ENCODE measurements at regions not wholly inside any gene's neighbourhood (a gene's known extent, or its start where the extent isn't known, plus 50 kb on each side); places are given as distances from the start of the nearest gene placed in this dataset.

GRCh38 chr4:165610679-165611437 lies 232.1 kb downstream of the CPE start:
- no peak overlapping the region for H3K9ac ChIP-seq (ENCODE audit: insufficient read depth, low read length, poor library complexity, severe bottlenecking)
- no peak overlapping the region for H3K27ac Mint-ChIP-seq
- peak overlapping the region; percentile 2 for H3K4me2 ChIP-seq (replicated peaks; ENCODE audit: extremely low read depth, low read length, poor library complexity, severe bottlenecking)
- H3K36me3 Mint-ChIP-seq, result no peaks in the 10 kb centered on the region
- H3K27me3 Mint-ChIP-seq (ENCODE audit: low read depth in 3 of 3), result no peaks in the 10 kb centered on the region
- H2AFZ ChIP-seq (ENCODE audit: insufficient read depth, low read depth, low read length, poor library complexity, severe bottlenecking), result no peak overlapping the region
- H3K4me1 ChIP-seq (ENCODE audit: control insufficient read depth in 1 of 2, insufficient read depth in 2 of 2, low read length in 2 of 2), result no peaks in the 10 kb centered on the region
- peaks cover 0 to 3% (median 0%) of the 10 kb centered on the region in 7 donors for H3K9me3 Mint-ChIP-seq
- TF ChIP-seq, protein P1, sequence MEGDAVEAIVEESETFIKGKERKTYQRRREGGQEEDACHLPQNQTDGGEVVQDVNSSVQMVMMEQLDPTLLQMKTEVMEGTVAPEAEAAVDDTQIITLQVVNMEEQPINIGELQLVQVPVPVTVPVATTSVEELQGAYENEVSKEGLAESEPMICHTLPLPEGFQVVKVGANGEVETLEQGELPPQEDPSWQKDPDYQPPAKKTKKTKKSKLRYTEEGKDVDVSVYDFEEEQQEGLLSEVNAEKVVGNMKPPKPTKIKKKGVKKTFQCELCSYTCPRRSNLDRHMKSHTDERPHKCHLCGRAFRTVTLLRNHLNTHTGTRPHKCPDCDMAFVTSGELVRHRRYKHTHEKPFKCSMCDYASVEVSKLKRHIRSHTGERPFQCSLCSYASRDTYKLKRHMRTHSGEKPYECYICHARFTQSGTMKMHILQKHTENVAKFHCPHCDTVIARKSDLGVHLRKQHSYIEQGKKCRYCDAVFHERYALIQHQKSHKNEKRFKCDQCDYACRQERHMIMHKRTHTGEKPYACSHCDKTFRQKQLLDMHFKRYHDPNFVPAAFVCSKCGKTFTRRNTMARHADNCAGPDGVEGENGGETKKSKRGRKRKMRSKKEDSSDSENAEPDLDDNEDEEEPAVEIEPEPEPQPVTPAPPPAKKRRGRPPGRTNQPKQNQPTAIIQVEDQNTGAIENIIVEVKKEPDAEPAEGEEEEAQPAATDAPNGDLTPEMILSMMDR (IDR thresholded peaks at IDR 0.05), result no peak
- no peak overlapping the region for H3K27ac ChIP-seq (ENCODE audit: low read depth in 1 of 2, low read length in 2 of 2)
- no peaks in the 10 kb centered on the region for H3K9me3 ChIP-seq (replicated peaks in 1 of 2; ENCODE audit: control insufficient read depth in 1 of 2, insufficient read depth in 1 of 2, low read length in 2 of 2)
- 40% methylated on average over 4 of the region's 6 CpGs for WGBS (ENCODE audit: insufficient coverage)
- H3K27me3 ChIP-seq (ENCODE audit: control insufficient read depth in 2 of 2, insufficient read depth in 2 of 2, low read length in 2 of 2), result no peaks in the 10 kb centered on the region
- H3K36me3 ChIP-seq (replicated peaks in 1 of 2; ENCODE audit: control insufficient read depth in 1 of 2, insufficient read depth in 2 of 2, low read length in 2 of 2), result no peaks in the 10 kb centered on the region
- H3K4me1 Mint-ChIP-seq, result peaks cover 8% of the 10 kb centered on the region
- intact Hi-C loops (cut with micrococcal nuclease), result no loop called here
- H3K4me3 ChIP-seq (replicated peaks in 1 of 3; ENCODE audit: low read depth in 2 of 3, low read length in 3 of 3), result peak overlapping the region in 1 of 3 experiments; percentile 24
- no peaks in the 10 kb centered on the region for H4K20me1 ChIP-seq (ENCODE audit: insufficient read depth, low read length)
- H3K4me3 Mint-ChIP-seq, result peak overlapping the region in 1 of 2 donors; percentile 78
- H3K79me2 ChIP-seq (ENCODE audit: insufficient read depth, low read length), result no peaks in the 10 kb centered on the region
- DNase-seq, result no peak

- no peak for DNase-seq
- TF ChIP-seq, protein P1 (IDR thresholded peaks at IDR 0.05), result no peak
- H4K20me1 ChIP-seq (ENCODE audit: insufficient read depth, low read length), result no peaks in the 10 kb centered on the region
- H3K9ac ChIP-seq (ENCODE audit: insufficient read depth, low read length, poor library complexity, severe bottlenecking), result no peak overlapping the region
- no peaks in the 10 kb centered on the region for H3K36me3 ChIP-seq (replicated peaks in 1 of 2; ENCODE audit: control insufficient read depth in 1 of 2, insufficient read depth in 2 of 2, low read length in 2 of 2)
- H3K27me3 ChIP-seq (ENCODE audit: control insufficient read depth in 2 of 2, insufficient read depth in 2 of 2, low read length in 2 of 2), result no peaks in the 10 kb centered on the region
- no peak overlapping the region for H3K4me3 ChIP-seq (replicated peaks in 1 of 3; ENCODE audit: low read depth in 2 of 3, low read length in 3 of 3)
- H3K27ac ChIP-seq (ENCODE audit: low read depth in 1 of 2, low read length in 2 of 2), result no peak overlapping the region
- H3K4me2 ChIP-seq (replicated peaks; ENCODE audit: extremely low read depth, low read length, poor library complexity, severe bottlenecking), result no peak overlapping the region
- H3K4me3 Mint-ChIP-seq, result no peak overlapping the region
- intact Hi-C loops (cut with micrococcal nuclease), result no loop called here
- no peaks in the 10 kb centered on the region for H3K79me2 ChIP-seq (ENCODE audit: insufficient read depth, low read length)
- H3K4me1 ChIP-seq (ENCODE audit: control insufficient read depth in 1 of 2, insufficient read depth in 2 of 2, low read length in 2 of 2), result no peaks in the 10 kb centered on the region
- H3K36me3 Mint-ChIP-seq, result no peaks in the 10 kb centered on the region
- H2AFZ ChIP-seq (ENCODE audit: insufficient read depth, low read depth, low read length, poor library complexity, severe bottlenecking), result no peak overlapping the region
- peaks cover 0 to 2% (median 0%) of the 10 kb centered on the region in 7 donors for H3K9me3 Mint-ChIP-seq
- no CpG with 5 or more reads among the region's 1 CpG for WGBS (ENCODE audit: insufficient coverage)
- H3K27ac Mint-ChIP-seq, result no peak overlapping the region
- H3K9me3 ChIP-seq (replicated peaks in 1 of 2; ENCODE audit: control insufficient read depth in 1 of 2, insufficient read depth in 1 of 2, low read length in 2 of 2), result no peaks in the 10 kb centered on the region
- H3K4me1 Mint-ChIP-seq, result peaks cover 8% of the 10 kb centered on the region
- no peaks in the 10 kb centered on the region for H3K27me3 Mint-ChIP-seq (ENCODE audit: low read depth in 3 of 3)
Measured at GRCh38 chr4:165612936-165613335, 234.1 kb downstream of the CPE start.

Data from CD14-positive monocyte (primary cell).